HG03135 (cell line): ENCODE measurements at regions not wholly inside any gene's neighbourhood (a gene's known extent, or its start where the extent isn't known, plus 50 kb on each side); places are given as distances from the start of the nearest gene placed in this dataset.
"Not testable (repeated sequence)": the region's sequence is repeated elsewhere in the genome, so short reads cannot be mapped to it uniquely, and the experiment has no call there.

Source experiments
- ATAC-seq: cut with Tn5 transposase; IDR thresholded peaks from one replicate; pipeline ENCODE4 v1.9.1; 2021; ENCODE audit warnings: mild to moderate bottlenecking, moderate library complexity; ENCODE audit not compliant: unreplicated experiment

DNA sequence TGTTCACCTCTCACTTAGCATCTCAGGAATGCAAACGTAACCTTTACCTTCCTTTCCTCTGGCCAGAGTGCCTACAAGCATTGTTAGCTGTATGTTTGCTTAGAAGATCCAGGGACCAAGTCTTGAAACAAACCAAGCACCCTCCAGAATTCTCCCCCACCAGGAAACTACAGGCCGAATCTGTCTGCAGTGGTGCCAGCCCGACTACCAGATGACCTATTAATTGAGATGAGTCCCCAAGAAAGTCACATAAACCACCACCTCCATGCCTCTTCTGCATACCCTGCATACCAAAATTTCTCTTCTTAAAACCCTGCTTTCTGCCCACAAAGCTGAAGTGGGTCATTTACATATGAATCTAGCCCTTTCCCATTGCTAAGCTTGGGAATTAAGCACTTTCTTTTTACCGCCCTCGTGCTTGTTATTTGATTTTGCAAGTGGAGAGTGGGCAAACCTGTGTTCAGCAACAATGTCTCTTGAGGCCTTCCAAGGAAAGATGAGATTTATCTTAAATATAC lies 1239.1 kb downstream of the CDH12 start:
- no peak for ATAC-seq

DNA sequence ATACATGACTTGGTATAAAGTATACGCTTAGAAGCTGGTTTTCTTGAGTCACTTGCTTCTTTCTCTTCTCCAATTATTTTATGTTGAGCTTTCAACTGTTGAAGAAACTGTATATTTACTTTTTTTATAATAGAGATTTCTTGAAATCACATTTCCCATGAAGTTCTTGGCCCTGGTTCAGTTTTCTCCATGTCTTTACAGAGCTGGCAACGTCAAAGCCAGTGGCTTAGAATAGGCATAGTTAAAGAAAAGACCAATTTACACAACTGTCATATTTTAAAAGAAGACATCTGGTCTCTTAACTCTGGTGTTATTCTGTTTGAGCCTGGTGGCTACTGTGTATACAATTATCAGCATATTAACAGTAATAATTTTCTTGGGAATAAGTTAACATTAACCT lies 1249.3 kb downstream of the CDH12 start:
- no peak for ATAC-seq

DNA sequence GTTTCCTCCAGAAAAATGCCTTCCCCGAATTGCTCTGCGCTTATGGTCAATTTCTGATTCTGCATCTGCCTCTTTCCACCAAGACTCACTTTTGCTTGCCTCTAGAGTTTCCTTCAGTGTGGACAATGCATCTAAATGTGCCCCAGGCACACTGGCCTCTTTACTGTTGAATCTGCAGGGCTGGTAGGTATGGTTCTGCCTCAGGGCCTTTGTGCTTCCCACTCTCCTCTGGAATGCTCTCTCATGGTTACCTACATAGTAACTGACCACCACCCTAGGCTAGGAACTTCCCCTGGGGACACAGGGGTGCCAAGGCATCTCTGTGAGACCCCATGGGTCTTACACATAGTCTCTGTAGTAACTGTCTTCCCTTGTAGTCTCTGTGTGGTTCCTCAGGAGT lies 1258.6 kb downstream of the CDH12 start:
- ATAC-seq = no peak

GRCh38 chr5:21593261-21593660 lies 1259.9 kb downstream of the CDH12 start:
- no peak for ATAC-seq

DNA sequence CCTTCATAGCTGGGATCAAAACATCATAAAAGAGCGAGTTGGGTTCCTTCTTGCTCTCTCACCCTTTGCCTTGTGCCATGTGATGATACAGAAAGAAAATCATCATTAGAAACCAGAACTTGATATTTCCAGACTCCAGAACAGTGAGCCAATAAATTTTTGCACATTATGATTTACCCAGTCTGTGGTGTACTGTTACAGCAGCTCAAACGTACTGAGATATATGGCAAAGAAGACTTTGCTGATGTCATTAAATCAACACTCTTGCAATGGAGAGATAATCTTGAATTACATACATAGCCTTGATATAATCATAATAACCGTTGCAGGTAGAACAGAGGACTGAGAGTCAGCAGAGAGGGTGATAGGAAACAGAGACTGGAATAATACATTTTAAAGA lies 1271.6 kb downstream of the CDH12 start:
- no peak for ATAC-seq

DNA sequence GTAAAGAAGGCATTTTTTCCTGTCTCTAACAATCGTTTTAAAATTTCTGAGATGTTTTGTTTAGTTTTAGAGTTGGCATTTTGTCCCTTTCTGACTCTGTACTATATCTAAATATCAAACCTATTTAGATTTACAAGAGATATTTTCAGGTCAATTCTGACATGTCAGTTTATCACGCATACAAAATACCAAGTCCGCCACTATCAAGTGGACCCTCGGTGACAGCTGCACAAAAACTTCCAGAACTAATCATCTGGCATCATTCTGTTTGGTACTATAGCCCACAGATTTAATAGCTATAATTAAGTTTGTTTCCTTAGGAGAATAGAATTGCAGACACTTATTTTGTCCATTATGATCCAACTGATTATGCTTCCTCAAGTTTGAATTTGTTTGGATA lies 1278.2 kb downstream of the CDH12 start:
- no peak for ATAC-seq

DNA sequence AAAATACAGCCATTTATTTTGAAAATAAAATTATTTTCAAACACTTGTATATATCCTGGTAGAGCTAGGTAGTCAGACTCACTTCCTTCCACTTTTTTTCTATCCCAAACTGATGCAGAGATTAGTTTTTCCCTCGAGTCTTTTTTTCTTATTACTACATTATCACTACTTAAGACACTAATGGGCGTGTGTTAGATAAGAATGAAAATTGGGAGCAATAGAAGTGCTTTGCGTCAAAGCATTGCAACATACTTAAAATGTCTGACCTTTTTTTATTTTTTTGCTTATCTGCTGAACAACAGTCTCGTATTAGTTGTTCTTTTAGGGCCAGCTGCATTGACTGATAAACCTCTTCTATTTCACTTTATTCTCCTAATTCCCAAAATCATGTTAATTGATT lies 1278.7 kb downstream of the CDH12 start:
- ATAC-seq = no peak

DNA sequence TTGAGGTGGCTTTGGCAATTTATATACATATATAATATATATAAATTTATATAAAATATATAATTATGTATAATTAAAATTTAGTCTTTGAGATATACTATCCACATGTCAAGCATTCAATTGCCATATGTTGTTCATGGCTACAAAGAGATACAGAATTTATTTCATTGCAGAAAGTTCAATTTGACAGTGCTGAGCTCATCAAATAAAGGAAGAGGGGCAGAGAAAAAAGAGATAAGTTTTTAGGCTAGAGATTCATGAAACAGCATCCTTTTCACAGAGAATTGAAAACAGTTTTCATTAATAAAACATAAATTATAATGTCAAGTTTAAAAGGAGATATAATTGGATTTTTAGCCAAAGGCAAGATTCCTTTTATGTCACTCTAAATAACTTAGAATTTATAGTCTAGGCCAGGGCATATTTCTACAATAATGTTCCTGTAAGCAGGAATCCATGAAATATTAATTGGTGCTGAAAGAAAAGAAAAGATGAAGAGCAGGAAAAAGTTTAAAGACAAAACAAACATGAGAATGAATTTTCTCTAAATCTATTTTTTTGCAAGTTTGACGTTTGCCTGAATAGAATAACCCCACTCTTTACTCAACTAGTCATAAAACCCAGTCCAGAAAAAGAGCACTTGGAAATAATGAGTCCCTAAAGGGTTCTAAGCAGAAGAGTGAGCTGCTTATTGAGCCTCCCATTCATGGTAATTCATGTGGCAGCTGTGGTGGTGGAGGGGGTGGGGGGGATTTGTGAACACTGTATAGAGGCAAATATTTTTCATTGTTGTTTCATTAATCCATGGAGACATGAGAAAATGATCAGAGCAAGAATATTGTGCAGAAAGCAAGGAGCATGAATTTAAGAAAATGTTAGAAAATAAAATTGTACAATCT lies 1279.5 kb downstream of the CDH12 start:
- no peak for ATAC-seq

DNA sequence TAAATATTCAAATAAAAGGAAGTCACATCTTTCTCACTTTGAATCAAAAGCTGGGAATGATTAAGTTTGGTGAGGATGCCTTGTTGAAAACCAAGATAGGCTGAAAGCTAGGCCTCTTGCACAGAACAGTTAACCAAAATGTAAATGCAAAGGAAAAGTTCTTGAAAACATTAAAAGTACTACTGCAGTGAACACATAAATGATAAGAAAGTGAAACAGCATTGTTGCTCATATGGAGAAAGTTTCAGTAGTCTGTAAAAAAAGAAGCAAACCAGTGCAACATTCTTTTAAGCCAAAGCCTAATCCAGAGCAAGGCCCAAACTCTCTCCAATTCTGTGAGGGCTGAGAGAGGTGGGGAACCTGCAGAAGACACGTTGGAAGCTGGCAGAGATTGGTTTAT lies 1281.9 kb downstream of the CDH12 start:
- not testable (repeated sequence) for ATAC-seq

DNA sequence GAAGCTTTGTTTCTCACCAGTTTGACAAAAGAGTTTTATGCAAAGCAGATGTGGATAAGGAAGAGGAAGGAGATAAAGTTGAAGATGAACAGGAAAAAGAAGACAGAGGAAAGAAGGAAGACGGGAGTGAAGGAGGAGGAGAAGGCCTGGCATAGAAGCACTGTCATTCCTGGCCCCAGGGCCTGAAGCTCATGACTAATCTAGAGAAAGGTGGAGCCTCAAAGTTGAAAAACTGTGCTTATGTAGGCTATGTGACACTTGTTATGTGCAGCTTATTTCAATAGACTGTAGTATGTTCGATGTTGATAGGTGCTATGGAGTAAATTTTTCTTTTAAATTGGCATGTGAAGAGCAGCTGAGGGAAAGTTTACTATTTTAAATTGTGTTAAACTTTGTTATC lies 1294.0 kb downstream of the CDH12 start:
- ATAC-seq = not testable (repeated sequence)

GRCh38 chr5:21552263-21552662 lies 1300.9 kb downstream of the CDH12 start:
- not testable (repeated sequence) for ATAC-seq

DNA sequence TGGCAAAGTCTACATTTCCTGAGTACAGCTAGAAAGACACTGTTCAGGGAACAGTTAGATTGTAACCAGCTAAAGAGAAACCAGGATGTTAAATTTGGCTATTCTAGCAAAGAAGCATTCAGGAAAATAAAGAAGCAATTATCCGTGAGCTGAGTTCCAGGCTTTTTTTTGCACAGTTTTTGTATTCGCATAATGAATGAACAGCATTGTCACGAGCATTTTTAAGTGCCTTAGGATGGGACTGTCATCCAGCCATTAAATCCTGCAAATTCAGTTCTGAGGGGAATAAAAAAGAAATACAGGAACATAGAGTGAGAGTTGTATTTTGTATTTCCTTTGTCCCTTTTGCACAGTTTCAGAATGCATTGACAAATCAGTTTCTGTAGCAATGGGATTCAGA lies 1302.2 kb downstream of the CDH12 start:
- not testable (repeated sequence) for ATAC-seq

GRCh38 chr5:21547656-21548055 lies 1305.5 kb downstream of the CDH12 start:
- ATAC-seq = not testable (repeated sequence)

DNA sequence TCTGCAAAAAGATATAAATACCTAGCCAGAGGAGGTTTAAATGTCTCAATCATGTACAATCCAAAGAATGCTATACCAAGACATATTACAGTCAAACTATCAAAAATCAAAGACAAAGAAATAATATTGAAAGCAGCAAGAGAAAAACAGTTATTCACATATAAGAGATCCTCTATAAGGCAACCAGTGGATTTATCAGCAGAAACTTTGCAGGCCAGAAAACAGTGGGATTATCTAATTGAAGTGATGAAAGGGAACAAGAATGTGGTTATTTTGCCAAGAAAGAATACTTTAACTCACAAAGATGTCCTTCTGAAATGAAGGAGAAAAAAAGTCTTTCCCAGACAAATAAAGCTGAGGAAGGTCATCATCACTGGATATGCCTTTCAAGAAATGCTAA lies 1318.0 kb downstream of the CDH12 start:
- not testable (repeated sequence) for ATAC-seq

GRCh38 chr5:21521157-21521556 lies 1332.0 kb downstream of the CDH12 start:
- not testable (repeated sequence) for ATAC-seq

DNA sequence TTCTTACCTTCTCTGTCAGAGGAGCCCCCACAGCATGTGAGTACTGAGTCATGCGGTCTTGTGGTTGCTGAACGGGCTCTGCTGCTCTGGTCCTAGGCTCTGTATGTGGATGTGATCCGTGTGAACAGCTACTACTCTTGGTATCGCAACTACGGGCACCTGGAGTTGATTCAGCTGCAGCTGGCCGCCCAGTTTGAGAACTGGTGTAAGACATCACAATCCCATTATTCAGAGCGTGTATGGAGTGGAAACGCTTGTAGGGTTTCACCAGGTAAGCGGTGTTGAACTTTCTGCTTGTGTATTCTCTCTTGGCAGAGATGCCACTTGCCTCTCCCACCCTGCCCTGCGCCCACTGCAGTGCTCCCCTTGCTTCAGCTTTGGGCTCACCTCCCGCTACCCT lies 1356.2 kb downstream of the CDH12 start:
- not testable (repeated sequence) for ATAC-seq

DNA sequence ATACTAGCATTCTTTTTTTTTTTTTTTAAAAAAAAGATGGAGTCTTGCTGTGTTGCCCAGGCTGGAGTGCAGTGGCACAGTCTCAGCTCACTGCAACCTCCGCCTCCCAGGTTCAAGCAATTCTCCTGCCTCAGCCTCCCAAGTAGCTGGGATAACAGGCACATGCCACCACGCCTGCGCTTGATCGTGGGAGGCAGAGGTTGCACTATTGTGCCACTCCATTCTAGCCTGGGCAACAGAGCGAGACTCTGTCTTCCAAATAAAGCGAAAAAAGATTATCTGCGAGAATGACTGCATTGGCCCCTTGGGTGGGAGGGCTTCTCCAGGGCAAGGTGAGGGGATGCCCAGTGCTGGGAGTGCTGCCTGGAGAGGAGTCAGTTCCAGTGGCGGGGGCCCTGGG lies 1357.1 kb downstream of the CDH12 start:
- ATAC-seq = not testable (repeated sequence)

GRCh38 chr5:21495235-21495634 lies 1357.9 kb downstream of the CDH12 start:
- not testable (repeated sequence) for ATAC-seq

DNA sequence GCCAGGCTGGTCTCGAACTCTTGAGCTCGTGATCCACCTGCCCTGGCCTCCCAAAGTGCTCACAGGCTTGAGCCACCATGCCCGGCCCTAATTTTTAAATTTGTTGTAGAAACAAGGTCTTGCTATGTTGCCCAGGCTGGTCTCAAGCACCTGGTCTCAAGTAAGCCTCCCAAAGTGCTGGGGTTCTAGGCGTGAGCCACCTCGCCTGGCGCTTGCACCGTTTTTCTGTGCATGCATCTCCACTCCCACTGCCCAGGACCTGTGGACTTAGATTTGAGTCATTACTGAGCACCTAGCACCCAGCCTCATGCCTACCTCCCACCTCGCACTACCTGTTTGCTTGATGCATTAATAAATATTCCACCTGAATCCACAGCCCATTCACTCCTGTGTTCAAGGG lies 1359.1 kb downstream of the CDH12 start:
- ATAC-seq = not testable (repeated sequence)

- not testable (repeated sequence) for ATAC-seq
Measured at GRCh38 chr5:21491182-21491581, 1362.0 kb downstream of the CDH12 start.

- not testable (repeated sequence) for ATAC-seq
Measured at GRCh38 chr5:21488828-21489227, 1364.3 kb downstream of the CDH12 start.

DNA sequence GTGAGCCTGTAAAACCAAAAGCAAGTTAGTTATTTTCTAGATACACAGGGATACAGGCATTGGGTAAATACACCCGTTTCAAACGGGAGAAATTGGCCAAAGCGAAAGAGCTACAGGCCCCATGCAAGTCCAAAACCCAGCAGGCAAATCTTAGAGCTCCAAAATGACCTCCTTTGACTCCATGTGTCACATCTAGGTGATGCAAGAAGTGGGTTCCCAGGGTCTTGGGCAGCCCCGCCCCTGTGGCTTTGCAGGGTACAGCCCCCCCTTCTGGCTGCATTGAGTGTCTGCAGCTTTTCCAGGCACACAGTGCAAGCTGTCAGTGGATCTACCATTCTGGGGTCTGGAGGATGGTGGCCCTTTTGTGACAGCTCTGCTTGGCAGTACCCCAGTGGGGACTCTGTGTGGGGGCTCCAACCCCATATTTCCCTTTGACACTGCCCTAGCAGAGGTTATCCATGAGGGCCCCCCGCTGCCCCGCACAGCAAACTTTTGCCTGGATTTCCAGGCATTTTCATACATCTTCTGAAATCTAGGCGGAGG lies 1367.6 kb downstream of the CDH12 start:
- not testable (repeated sequence) for ATAC-seq
